ENCODE measurements at regions not wholly inside any gene's neighbourhood (a gene's known extent, or its start where the extent isn't known, plus 50 kb on each side); places are given as distances from the start of the nearest gene placed in this dataset.

DNA sequence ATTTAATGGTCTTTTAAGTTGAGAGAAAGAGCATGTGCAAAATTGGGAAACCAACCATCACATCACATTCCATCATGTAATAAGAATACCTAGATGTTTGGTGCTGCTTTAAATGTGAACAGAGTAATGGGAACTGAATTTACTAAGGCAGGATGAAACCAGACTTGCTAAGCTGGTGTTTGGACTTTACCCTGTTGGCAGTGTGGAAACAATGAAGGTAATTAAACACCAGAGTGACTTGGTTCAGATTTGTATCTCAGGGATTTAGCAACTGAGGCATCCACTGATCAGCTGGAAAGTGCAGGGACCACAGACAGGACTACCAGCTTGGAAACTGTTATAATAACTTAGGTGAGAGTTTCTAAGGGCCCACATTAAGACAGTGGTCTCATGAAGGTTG lies 263.4 kb downstream of the OLFM3 start:
- TF ChIP-seq, protein P1, sequence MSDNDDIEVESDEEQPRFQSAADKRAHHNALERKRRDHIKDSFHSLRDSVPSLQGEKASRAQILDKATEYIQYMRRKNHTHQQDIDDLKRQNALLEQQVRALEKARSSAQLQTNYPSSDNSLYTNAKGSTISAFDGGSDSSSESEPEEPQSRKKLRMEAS (IDR thresholded peaks at IDR 0.05): no peak
- TF ChIP-seq ZBTB7A (IDR thresholded peaks at IDR 0.05; ENCODE audit: low read depth) (no peak), NFIC (IDR thresholded peaks at IDR 0.05) (no peak), CREB1 (IDR thresholded peaks at IDR 0.05; ENCODE audit: low read depth) (no peak), CEBPB (IDR thresholded peaks at IDR 0.05) (no peak), TEAD4 (IDR thresholded peaks at IDR 0.05) (no peak), RAD21 (IDR thresholded peaks at IDR 0.05; ENCODE audit: low read depth) (no peak), EGR1 (IDR thresholded peaks at IDR 0.05) (no peak), TCF12 (IDR thresholded peaks at IDR 0.05; ENCODE audit: low read depth) (no peak), EP300 (IDR thresholded peaks at IDR 0.05; ENCODE audit: borderline replicate concordance) (no peak), TAF1 (IDR thresholded peaks at IDR 0.05; ENCODE audit: low read depth) (no peak), FOXM1 (IDR thresholded peaks at IDR 0.05; ENCODE audit: borderline replicate concordance, low read depth) (no peak), YY1 (IDR thresholded peaks at IDR 0.05; ENCODE audit: low read depth) (no peak)
- TF ChIP-seq, protein P2, sequence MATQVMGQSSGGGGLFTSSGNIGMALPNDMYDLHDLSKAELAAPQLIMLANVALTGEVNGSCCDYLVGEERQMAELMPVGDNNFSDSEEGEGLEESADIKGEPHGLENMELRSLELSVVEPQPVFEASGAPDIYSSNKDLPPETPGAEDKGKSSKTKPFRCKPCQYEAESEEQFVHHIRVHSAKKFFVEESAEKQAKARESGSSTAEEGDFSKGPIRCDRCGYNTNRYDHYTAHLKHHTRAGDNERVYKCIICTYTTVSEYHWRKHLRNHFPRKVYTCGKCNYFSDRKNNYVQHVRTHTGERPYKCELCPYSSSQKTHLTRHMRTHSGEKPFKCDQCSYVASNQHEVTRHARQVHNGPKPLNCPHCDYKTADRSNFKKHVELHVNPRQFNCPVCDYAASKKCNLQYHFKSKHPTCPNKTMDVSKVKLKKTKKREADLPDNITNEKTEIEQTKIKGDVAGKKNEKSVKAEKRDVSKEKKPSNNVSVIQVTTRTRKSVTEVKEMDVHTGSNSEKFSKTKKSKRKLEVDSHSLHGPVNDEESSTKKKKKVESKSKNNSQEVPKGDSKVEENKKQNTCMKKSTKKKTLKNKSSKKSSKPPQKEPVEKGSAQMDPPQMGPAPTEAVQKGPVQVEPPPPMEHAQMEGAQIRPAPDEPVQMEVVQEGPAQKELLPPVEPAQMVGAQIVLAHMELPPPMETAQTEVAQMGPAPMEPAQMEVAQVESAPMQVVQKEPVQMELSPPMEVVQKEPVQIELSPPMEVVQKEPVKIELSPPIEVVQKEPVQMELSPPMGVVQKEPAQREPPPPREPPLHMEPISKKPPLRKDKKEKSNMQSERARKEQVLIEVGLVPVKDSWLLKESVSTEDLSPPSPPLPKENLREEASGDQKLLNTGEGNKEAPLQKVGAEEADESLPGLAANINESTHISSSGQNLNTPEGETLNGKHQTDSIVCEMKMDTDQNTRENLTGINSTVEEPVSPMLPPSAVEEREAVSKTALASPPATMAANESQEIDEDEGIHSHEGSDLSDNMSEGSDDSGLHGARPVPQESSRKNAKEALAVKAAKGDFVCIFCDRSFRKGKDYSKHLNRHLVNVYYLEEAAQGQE (IDR thresholded peaks at IDR 0.05; ENCODE audit: low read depth): no peak
- TF ChIP-seq, protein P3, sequence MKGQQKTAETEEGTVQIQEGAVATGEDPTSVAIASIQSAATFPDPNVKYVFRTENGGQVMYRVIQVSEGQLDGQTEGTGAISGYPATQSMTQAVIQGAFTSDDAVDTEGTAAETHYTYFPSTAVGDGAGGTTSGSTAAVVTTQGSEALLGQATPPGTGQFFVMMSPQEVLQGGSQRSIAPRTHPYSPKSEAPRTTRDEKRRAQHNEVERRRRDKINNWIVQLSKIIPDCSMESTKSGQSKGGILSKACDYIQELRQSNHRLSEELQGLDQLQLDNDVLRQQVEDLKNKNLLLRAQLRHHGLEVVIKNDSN (IDR thresholded peaks at IDR 0.05): no peak

DNA sequence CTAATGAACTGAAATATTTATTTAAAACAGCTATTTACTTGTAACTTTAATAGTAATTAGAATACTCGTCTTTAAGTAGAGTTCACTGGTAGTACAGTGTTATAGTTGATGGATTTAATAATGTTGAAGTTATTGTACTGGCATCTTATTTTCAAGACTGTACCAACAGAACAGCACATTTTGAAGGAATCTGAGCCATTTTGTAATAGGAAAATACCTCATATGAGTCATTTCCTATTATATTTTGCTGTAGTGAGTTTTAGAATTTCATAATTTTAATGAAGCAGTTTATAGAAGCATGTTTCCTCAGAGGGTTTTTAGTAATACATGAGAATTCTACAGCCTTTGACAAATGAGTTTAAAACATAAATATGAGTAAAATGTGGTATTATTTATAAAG lies 258.3 kb downstream of the OLFM3 start:
- no peak for TF ChIP-seq YY1 (IDR thresholded peaks at IDR 0.05; ENCODE audit: low read depth)
- TF ChIP-seq, protein P1 (IDR thresholded peaks at IDR 0.05): no peak
- TF ChIP-seq ZBTB7A (IDR thresholded peaks at IDR 0.05; ENCODE audit: low read depth): no peak
- TF ChIP-seq FOXM1 (IDR thresholded peaks at IDR 0.05; ENCODE audit: borderline replicate concordance, low read depth): no peak
- TF ChIP-seq EGR1 (IDR thresholded peaks at IDR 0.05): no peak
- no peak for TF ChIP-seq TEAD4 (IDR thresholded peaks at IDR 0.05)
- no peak for TF ChIP-seq TAF1 (IDR thresholded peaks at IDR 0.05; ENCODE audit: low read depth)
- no peak for TF ChIP-seq TCF12 (IDR thresholded peaks at IDR 0.05; ENCODE audit: low read depth)
- TF ChIP-seq, protein P2 (IDR thresholded peaks at IDR 0.05; ENCODE audit: low read depth): no peak

DNA sequence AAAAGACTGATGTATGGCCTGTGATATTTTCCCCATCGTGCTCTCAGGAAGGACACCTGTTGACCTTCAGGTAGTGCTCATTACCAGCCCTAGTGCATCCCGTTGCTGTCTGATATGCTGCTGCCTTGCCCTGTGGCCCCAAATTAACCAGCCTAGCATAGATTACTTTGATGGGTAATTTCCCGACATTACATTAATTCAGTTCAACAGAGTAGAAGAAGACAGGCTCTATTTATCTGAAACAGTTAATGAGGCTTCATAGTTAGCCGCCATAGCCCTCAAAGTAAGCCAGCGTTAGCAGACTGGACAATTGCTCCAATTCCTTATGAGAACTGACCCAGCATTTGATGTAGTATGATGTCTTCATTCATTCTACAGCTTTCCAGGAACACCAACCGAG lies 257.6 kb downstream of the OLFM3 start:
- no peak for TF ChIP-seq RAD21 (IDR thresholded peaks at IDR 0.05; ENCODE audit: low read depth)
- TF ChIP-seq, protein P3 (IDR thresholded peaks at IDR 0.05): no peak
- TF ChIP-seq CEBPB (IDR thresholded peaks at IDR 0.05): no peak
- TF ChIP-seq, protein P2 (IDR thresholded peaks at IDR 0.05; ENCODE audit: low read depth): no peak

DNA sequence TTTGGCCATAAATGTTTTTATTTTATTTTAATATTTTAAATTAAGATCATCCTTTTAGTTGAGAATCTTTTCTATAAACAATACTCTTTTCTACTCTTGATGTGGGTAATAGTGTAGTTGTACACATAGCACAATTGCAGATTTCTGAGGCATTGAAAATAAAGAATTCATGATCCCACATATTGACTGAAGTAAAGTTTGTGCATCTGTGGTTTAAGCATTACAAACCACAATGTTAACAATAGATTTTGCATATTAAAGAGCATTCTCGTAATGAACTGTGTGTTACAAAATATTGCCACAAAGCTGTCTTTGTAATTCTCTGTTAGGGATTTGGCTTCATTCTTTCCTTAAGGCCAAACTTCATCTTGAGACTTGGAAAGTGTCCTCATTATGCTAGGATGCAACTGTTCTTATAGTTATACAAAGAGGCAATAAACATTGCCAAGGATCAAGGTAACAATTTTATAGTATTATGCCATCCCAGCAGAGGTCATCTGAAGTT lies 256.8 kb downstream of the OLFM3 start:
- no peak for TF ChIP-seq ZBTB7A (IDR thresholded peaks at IDR 0.05; ENCODE audit: low read depth)
- no peak for TF ChIP-seq YY1 (IDR thresholded peaks at IDR 0.05; ENCODE audit: low read depth)
- TF ChIP-seq, protein P1 (IDR thresholded peaks at IDR 0.05): no peak
- TF ChIP-seq TEAD4 (IDR thresholded peaks at IDR 0.05): no peak
- no peak for TF ChIP-seq EGR1 (IDR thresholded peaks at IDR 0.05)
- no peak for TF ChIP-seq FOXM1 (IDR thresholded peaks at IDR 0.05; ENCODE audit: borderline replicate concordance, low read depth)
- no peak for TF ChIP-seq CREB1 (IDR thresholded peaks at IDR 0.05; ENCODE audit: low read depth)
- TF ChIP-seq, protein P2 (IDR thresholded peaks at IDR 0.05; ENCODE audit: low read depth): no peak
- TF ChIP-seq CEBPB (IDR thresholded peaks at IDR 0.05): no peak
- TF ChIP-seq EP300 (IDR thresholded peaks at IDR 0.05; ENCODE audit: borderline replicate concordance): no peak
- no peak for TF ChIP-seq RAD21 (IDR thresholded peaks at IDR 0.05; ENCODE audit: low read depth)
- no peak for TF ChIP-seq NFIC (IDR thresholded peaks at IDR 0.05)
- TF ChIP-seq TAF1 (IDR thresholded peaks at IDR 0.05; ENCODE audit: low read depth): no peak
- no peak for TF ChIP-seq TCF12 (IDR thresholded peaks at IDR 0.05; ENCODE audit: low read depth)
- TF ChIP-seq, protein P3 (IDR thresholded peaks at IDR 0.05): no peak

Data from Ishikawa (cell line).